HEK293T (cell line): ENCODE measurements at regions not wholly inside any gene's neighbourhood (a gene's known extent, or its start where the extent isn't known, plus 50 kb on each side); places are given as distances from the start of the nearest gene placed in this dataset.
A peak's percentile ranks its signal among the peaks of the same experiment; 100 is the strongest.

Source experiments
- CTCF ChIA-PET: fragments of 350-600 bp; formaldehyde crosslinking; extraction: SDS; loops from one replicate; lab custom pipeline; 2021; ENCODE audit warnings: antibody characterized with exemption, inconsistent platforms; lab: Yijun Ruan, JAX
- POLR2A ChIA-PET: fragments of 350-600 bp; formaldehyde crosslinking; extraction: SDS; loops from one replicate; lab custom pipeline; 2020; ENCODE audit warnings: antibody characterized with exemption, inconsistent platforms; lab: Yijun Ruan, JAX
- DNase-seq: peaks from one replicate; pipeline ENCODE4 v3.0.0; 2012; ENCODE audit warnings: mixed read lengths; ENCODE audit errors: extremely low spot score
- ARNT ChIP-seq: fragments of 450-650 bp; IDR thresholded peaks from 2 replicates; pipeline ENCODE4 v1.6.1; 2017; ENCODE audit warnings: mild to moderate bottlenecking
- BHLHE40 ChIP-seq: fragments of 450-650 bp; IDR thresholded peaks from 2 replicates; pipeline ENCODE4 v1.6.1; 2016; ENCODE audit warnings: mild to moderate bottlenecking, moderate library complexity, borderline replicate concordance
- CTBP1 ChIP-seq: fragments of 450-650 bp; IDR thresholded peaks from 2 replicates; pipeline ENCODE4 v1.6.1; 2016; ENCODE audit warnings: borderline replicate concordance
- ELF4 ChIP-seq: fragments of 450-650 bp; IDR thresholded peaks from 2 replicates; pipeline ENCODE4 v1.6.1; 2017; ENCODE audit warnings: antibody characterized with exemption
- FOXA1 ChIP-seq: fragments of 450-650 bp; IDR thresholded peaks from 2 replicates; pipeline ENCODE4 v1.6.1; 2016; ENCODE audit warnings: mild to moderate bottlenecking
- FOXK2 ChIP-seq: fragments of 450-650 bp; IDR thresholded peaks from 2 replicates; pipeline ENCODE4 v1.6.1; 2016; ENCODE audit warnings: mild to moderate bottlenecking
- FOXM1 ChIP-seq: fragments of 450-650 bp; IDR thresholded peaks from 2 replicates; pipeline ENCODE4 v1.6.1; 2017; ENCODE audit warnings: mild to moderate bottlenecking, borderline replicate concordance
- HDGF ChIP-seq: fragments of 450-650 bp; IDR thresholded peaks from 2 replicates; pipeline ENCODE4 v1.6.1; 2017; ENCODE audit warnings: antibody characterized with exemption, borderline replicate concordance
- L3MBTL2 ChIP-seq: fragments of 450-650 bp; conservative IDR thresholded peaks from 2 replicates; pipeline ENCODE4 v1.6.1; 2016; ENCODE audit warnings: mild to moderate bottlenecking
- LEF1 ChIP-seq: fragments of 450-650 bp; IDR thresholded peaks from 2 replicates; pipeline ENCODE4 v1.6.1; 2017; ENCODE audit warnings: mild to moderate bottlenecking, borderline replicate concordance
- NFRKB ChIP-seq: fragments of 450-650 bp; IDR thresholded peaks from 2 replicates; pipeline ENCODE4 v1.6.1; 2016; ENCODE audit warnings: mild to moderate bottlenecking, moderate library complexity
- PKNOX1 ChIP-seq: fragments of 450-650 bp; IDR thresholded peaks from 2 replicates; pipeline ENCODE4 v1.6.1; 2016
- SP1 ChIP-seq: fragments of 450-650 bp; IDR thresholded peaks from 2 replicates; pipeline ENCODE4 v1.6.1; 2017
- SUZ12 ChIP-seq: fragments of 450-650 bp; IDR thresholded peaks from 2 replicates; pipeline ENCODE4 v1.6.1; 2016; ENCODE audit warnings: mild to moderate bottlenecking
- TARDBP ChIP-seq: fragments of 450-650 bp; IDR thresholded peaks from 2 replicates; pipeline ENCODE4 v1.6.1; 2016
- ZNF384 ChIP-seq: fragments of 450-650 bp; IDR thresholded peaks from 2 replicates; pipeline ENCODE4 v1.6.1; 2016

GRCh38 chr4:163582703-163583102 lies 88.2 kb downstream of the TMA16 start:
- no peak for DNase-seq
- TF ChIP-seq ARNT (no peak), FOXA1 (no peak), FOXM1 (no peak), ZNF384 (no peak), SUZ12 (no peak), SP1 (no peak), PKNOX1 (no peak), BHLHE40 (no peak), ELF4 (no peak), CTBP1 (no peak), LEF1 (no peak), HDGF (no peak), TARDBP (no peak), L3MBTL2 (no peak), FOXK2 (no peak), NFRKB (no peak)
- ChIA-PET POLR2A (no interaction called here), CTCF (no interaction called here)

GRCh38 chr4:163587867-163588266 lies 93.4 kb downstream of the TMA16 start:
- no peak for TF ChIP-seq BHLHE40
- TF ChIP-seq ARNT: no peak
- TF ChIP-seq HDGF: no peak
- TF ChIP-seq FOXK2: no peak
- TF ChIP-seq ZNF384: no peak
- no peak for TF ChIP-seq TARDBP
- no peak for TF ChIP-seq SUZ12
- POLR2A ChIA-PET: no interaction called here
- peak; percentile 11 for DNase-seq
- CTCF ChIA-PET: no interaction called here

DNA sequence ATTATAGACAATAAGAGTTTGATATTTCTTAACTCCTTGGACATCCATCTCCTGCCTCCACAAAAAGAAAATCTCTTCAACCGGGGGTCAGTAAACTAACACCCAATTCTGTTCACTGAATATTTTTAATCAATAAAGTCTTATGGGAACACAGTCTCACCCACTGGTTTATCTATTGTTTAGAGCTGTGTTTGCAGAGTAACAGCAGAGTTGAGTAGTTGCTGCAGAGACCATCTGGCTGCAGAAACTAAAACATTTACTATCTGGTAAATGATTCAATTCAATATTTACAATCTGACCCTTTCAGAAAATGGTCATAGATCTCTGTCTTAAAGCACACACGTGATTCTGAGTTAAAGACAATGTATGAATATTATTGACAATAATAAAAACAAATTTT lies 94.0 kb downstream of the TMA16 start:
- no peak for DNase-seq
- TF ChIP-seq NFRKB (no peak), SUZ12 (no peak), ZNF384 (no peak), L3MBTL2 (no peak), PKNOX1 (no peak), FOXA1 (no peak), SP1 (no peak), HDGF (no peak), FOXM1 (no peak), BHLHE40 (no peak), CTBP1 (no peak), ELF4 (no peak), LEF1 (no peak), FOXK2 (no peak), ARNT (no peak), TARDBP (no peak)
- CTCF ChIA-PET: no interaction called here
- POLR2A ChIA-PET: no interaction called here

GRCh38 chr4:163590103-163590502 lies 95.6 kb downstream of the TMA16 start:
- CTCF ChIA-PET: no interaction called here
- TF ChIP-seq FOXA1 (no peak), SUZ12 (no peak), BHLHE40 (no peak), FOXM1 (no peak), ARNT (no peak), LEF1 (no peak), ELF4 (no peak), CTBP1 (no peak), PKNOX1 (no peak), SP1 (no peak), ZNF384 (no peak), FOXK2 (no peak), HDGF (no peak)

DNA sequence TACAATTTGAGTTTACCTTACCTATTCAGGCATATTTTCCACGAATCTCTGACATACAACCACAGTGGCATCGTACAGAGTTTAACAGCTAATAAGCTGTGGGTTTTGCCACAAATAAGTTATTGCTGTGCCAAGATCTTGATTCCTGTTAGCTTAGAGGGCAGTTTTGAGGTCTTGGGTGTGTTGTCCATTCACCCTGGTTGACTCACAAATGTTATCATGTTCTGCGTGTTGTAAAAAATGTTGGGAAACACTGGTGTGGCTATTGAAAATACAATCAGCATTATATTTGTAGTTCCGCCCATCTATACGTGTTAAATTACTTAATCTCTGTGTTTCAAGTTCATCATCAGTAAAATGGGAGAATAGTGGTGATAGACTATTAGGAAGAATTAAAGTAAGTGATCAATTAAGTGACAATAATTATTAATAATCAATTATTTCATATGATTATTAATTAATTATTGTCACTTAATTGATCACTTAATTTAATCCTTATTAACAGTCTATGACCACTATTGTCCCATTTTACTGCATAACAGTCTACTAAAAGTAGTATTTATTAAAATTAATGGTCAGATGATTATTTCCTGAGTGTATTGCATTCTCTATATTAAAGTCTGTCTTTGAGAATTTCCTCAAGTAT lies 96.3 kb downstream of the TMA16 start:
- TF ChIP-seq L3MBTL2: no peak
- TF ChIP-seq HDGF: no peak
- TF ChIP-seq SP1: no peak
- no peak for TF ChIP-seq FOXM1
- no peak for TF ChIP-seq NFRKB
- no peak for TF ChIP-seq ELF4
- no peak for TF ChIP-seq CTBP1
- no peak for TF ChIP-seq PKNOX1
- no peak for TF ChIP-seq ARNT
- no peak for TF ChIP-seq TARDBP
- TF ChIP-seq ZNF384: no peak
- CTCF ChIA-PET: no interaction called here
- DNase-seq: no peak
- POLR2A ChIA-PET: no interaction called here

More at GRCh38 chr4:163590103-163590502, 95.6 kb downstream of the TMA16 start:
- POLR2A ChIA-PET: no interaction called here
- DNase-seq: no peak
